K562 (cell line): ENCODE measurements at regions not wholly inside any gene's neighbourhood (a gene's known extent, or its start where the extent isn't known, plus 50 kb on each side); places are given as distances from the start of the nearest gene placed in this dataset.

Experiments
- C11orf30 ChIP-seq: fragments of 450-650 bp; IDR thresholded peaks from 2 replicates; pipeline ENCODE4 v1.6.1; 2016; ENCODE audit warnings: low read depth, mild to moderate bottlenecking
- E2F6 ChIP-seq, 2 experiments: IDR thresholded peaks; 2 replicates each; pipeline ENCODE4 v1.6.1; 2011; ENCODE audit warnings: borderline replicate concordance in 1 of 2, control low read depth in 1 of 2, low read depth in 1 of 2, low read length in 1 of 2, mild to moderate bottlenecking in 1 of 2, mixed read lengths in 1 of 2, moderate library complexity in 1 of 2; ENCODE audit not compliant: insufficient read depth in 1 of 2, insufficient read length in 1 of 2, poor library complexity in 1 of 2, severe bottlenecking in 1 of 2; ENCODE audit errors: extremely low read depth in 1 of 2
- IRF2 ChIP-seq: sonication (generic); formaldehyde crosslinking; IDR thresholded peaks from 2 replicates; pipeline ENCODE4 v1.8.1; 2022; ENCODE audit warnings: mild to moderate bottlenecking, missing genetic modification reagents
- KDM5B ChIP-seq: fragments of 200-600 bp; sonication (generic); IDR thresholded peaks from 2 replicates; pipeline ENCODE4 v1.6.1; 2012; ENCODE audit warnings: low read depth, mild to moderate bottlenecking, moderate library complexity, low read length, control low read depth, inconsistent platforms; ENCODE audit not compliant: insufficient replicate concordance
- MNT ChIP-seq, 2 experiments: fragments of 450-650 bp; conservative IDR thresholded peaks; 2 replicates each; pipeline ENCODE4 v1.6.1; 2017; ENCODE audit warnings: mild to moderate bottlenecking in 2 of 2, moderate library complexity in 2 of 2
- NR0B1 ChIP-seq: fragments of 450-650 bp; IDR thresholded peaks from one replicate; pipeline ENCODE4 v1.6.1; 2018; ENCODE audit warnings: mild to moderate bottlenecking, moderate library complexity; ENCODE audit not compliant: partially characterized antibody
- POLR2H ChIP-seq: IDR thresholded peaks from 2 replicates; pipeline ENCODE4 v1.6.1; 2016; ENCODE audit warnings: missing genetic modification characterization, low read depth, mild to moderate bottlenecking, control low read depth, missing compliant biosample characterization, moderate library complexity
- RBM15 ChIP-seq: fragments of 200-400 bp; formaldehyde crosslinking; IDR thresholded peaks from 2 replicates; pipeline ENCODE4 v1.6.1; 2018; ENCODE audit warnings: mild to moderate bottlenecking, low read length, moderate library complexity; ENCODE audit not compliant: insufficient read depth
- SIN3B ChIP-seq: fragments of 450-650 bp; IDR thresholded peaks from 2 replicates; pipeline ENCODE4 v1.6.1; 2017; ENCODE audit warnings: low read depth, mild to moderate bottlenecking, moderate library complexity
- SMAD1 ChIP-seq: fragments of 150-350 bp; IDR thresholded peaks from 2 replicates; pipeline ENCODE4 v1.6.1; 2014; ENCODE audit warnings: low read length, low read depth; ENCODE audit not compliant: partially characterized antibody
- SMC3 ChIP-seq: conservative IDR thresholded peaks from 2 replicates; pipeline ENCODE4 v1.6.1; 2011; ENCODE audit warnings: low read depth, low read length, improper control_type of control experiment; ENCODE audit not compliant: insufficient read depth
- TCF7L2 ChIP-seq: fragments of 150-350 bp; IDR thresholded peaks from 2 replicates; pipeline ENCODE4 v1.6.1; 2016; ENCODE audit warnings: low read depth, mild to moderate bottlenecking, low read length, moderate library complexity
- ZC3H4 ChIP-seq: sonication (generic); formaldehyde crosslinking; IDR thresholded peaks from 2 replicates; pipeline ENCODE4 v1.9.0; 2021; ENCODE audit warnings: missing genetic modification reagents, borderline replicate concordance
- ZC3H8 ChIP-seq: fragments of 450-650 bp; IDR thresholded peaks from 2 replicates; pipeline ENCODE4 v1.6.1; 2017
- ZEB2 ChIP-seq: fragments of 450-650 bp; IDR thresholded peaks from 2 replicates; pipeline ENCODE4 v1.6.1; 2016
- ZHX1 ChIP-seq: fragments of 150-350 bp; conservative IDR thresholded peaks from 2 replicates; pipeline ENCODE4 v1.6.1; 2014; ENCODE audit warnings: low read length
- ZNF24 ChIP-seq: fragments of 450-650 bp; IDR thresholded peaks from 2 replicates; pipeline ENCODE4 v1.6.1; 2016

- TF ChIP-seq TCF7L2 (0 out of 2 replicates have a peak, but pooled peaks have one; percentile 36), MNT (conservative IDR thresholded peaks at IDR 0.05) (peak in 1 of 2 experiments; percentile 66; a peak in 2 of 4 replicates), IRF2 (no peak), RBM15 (no peak), SIN3B (no peak), ZEB2 (peak; percentile 72), KDM5B (no peak), C11orf30 (peak; percentile 71; the same call in 1 of the 2 replicates), E2F6 (IDR thresholded peaks at IDR 0.05; ENCODE audit: borderline replicate concordance in 1 of 2, extremely low read depth in 1 of 2, insufficient read depth in 1 of 2, insufficient read length in 1 of 2, low read depth in 1 of 2, low read length in 1 of 2, poor library complexity in 1 of 2, severe bottlenecking in 1 of 2) (no peak), ZHX1 (no peak), POLR2H (peak; percentile 56), ZC3H4 (CRISPR knock-in tag) (no peak), ZC3H8 (no peak), ZNF24 (peak; percentile 65), SMC3 (no peak), SMAD1 (peak; percentile 97), NR0B1 (no peak)
These were observed 102.3 kb upstream of the GRIN3A start (continued) for GRCh38 chr9:101840694-101841188.
